ENCODE measurements at regions not wholly inside any gene's neighbourhood (a gene's known extent, or its start where the extent isn't known, plus 50 kb on each side); places are given as distances from the start of the nearest gene placed in this dataset.
"Not testable (repeated sequence)": the region's sequence is repeated elsewhere in the genome, so short reads cannot be mapped to it uniquely, and the experiment has no call there.

DNA sequence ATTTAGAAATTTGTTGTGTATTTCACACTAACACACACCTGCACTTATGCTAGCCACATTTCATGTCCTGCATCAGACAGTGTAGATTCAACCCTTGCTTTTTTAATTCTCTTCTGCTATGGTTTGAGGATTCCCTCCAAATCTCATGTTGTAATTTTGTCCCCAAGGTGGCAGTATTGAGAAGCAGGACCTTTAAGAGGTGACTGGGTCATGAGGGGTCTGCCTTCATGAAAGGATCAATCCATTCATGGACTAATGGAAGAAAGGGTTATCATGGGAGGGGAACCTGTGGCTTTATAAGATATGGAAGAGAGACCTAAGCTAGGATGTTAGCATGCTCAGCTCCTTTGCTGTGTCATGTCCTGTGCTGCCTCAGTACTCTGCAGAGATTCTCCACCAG is 1032.2 kb downstream of the CDH11 start:
- no peak overlapping the region for H3K4me3 ChIP-seq (ENCODE audit: low read length)
- no peaks in the 10 kb centered on the region for H3K36me3 ChIP-seq (ENCODE audit: control insufficient read depth, low read depth, low read length)
- no peaks in the 10 kb centered on the region for H3K27me3 ChIP-seq (ENCODE audit: control insufficient read depth, insufficient read depth, low read length)
- no peak overlapping the region for H3K27ac ChIP-seq (ENCODE audit: low read length)
- peaks cover 8% of the 10 kb centered on the region for H3K4me1 ChIP-seq (ENCODE audit: control insufficient read depth, low read depth, low read length)
- H3K9me3 ChIP-seq (ENCODE audit: control insufficient read depth, low read depth, low read length): no peaks in the 10 kb centered on the region
- no peak overlapping the region for H3K9ac ChIP-seq (ENCODE audit: low read length)

DNA sequence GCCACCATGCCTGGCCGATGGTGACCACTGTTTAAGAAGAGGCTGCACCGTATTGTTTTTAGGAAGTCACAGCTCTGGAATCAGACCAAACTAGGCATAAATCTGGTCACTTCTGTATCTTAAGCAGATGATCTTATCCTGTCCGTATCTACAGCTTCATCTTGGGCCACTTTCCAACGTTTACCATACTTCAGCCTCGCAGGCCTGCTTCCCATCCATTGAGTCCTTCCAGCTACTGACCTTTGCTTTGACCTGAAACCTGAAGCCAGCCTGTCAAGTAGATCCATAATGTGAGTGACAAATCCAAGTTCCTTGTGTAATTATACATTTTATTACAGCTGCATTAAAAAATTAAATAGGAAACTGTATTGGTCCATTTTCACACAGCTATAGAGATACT is 1033.0 kb downstream of the CDH11 start:
- Histone ChIP-seq H3K36me3 (ENCODE audit: control insufficient read depth, low read depth, low read length) (no peaks in the 10 kb centered on the region), H3K4me3 (ENCODE audit: low read length) (no peak overlapping the region), H3K27ac (ENCODE audit: low read length) (no peak overlapping the region), H3K27me3 (ENCODE audit: control insufficient read depth, insufficient read depth, low read length) (no peaks in the 10 kb centered on the region), H3K9me3 (ENCODE audit: control insufficient read depth, low read depth, low read length) (no peaks in the 10 kb centered on the region), H3K9ac (ENCODE audit: low read length) (no peak overlapping the region), H3K4me1 (ENCODE audit: control insufficient read depth, low read depth, low read length) (peaks cover 8% of the 10 kb centered on the region)

DNA sequence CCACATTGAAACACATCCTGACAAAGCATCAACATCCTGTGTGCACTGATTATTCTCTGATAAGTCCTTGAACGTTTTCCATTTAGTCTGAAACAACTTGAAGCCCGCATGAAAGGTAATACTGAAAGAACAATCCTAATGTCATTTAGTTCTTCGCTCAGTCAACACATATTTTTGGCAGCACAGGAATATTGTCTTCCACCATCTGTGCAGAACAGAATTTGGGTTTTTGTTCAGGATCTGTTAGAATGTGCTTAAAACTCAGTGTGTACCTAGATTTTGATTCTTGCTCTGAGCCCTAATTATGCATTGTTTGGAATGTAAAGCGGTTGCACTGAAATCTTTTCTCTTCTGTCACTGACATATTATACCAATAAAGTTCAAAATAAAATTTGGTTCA is 1036.6 kb downstream of the CDH11 start:
- Histone ChIP-seq H3K9me3 (ENCODE audit: control insufficient read depth, low read depth, low read length) (no peaks in the 10 kb centered on the region), H3K27ac (ENCODE audit: low read length) (no peak overlapping the region), H3K9ac (ENCODE audit: low read length) (no peak overlapping the region), H3K36me3 (ENCODE audit: control insufficient read depth, low read depth, low read length) (no peaks in the 10 kb centered on the region), H3K27me3 (ENCODE audit: control insufficient read depth, insufficient read depth, low read length) (no peaks in the 10 kb centered on the region), H3K4me3 (ENCODE audit: low read length) (no peak overlapping the region), H3K4me1 (ENCODE audit: control insufficient read depth, low read depth, low read length) (no peaks in the 10 kb centered on the region)

DNA sequence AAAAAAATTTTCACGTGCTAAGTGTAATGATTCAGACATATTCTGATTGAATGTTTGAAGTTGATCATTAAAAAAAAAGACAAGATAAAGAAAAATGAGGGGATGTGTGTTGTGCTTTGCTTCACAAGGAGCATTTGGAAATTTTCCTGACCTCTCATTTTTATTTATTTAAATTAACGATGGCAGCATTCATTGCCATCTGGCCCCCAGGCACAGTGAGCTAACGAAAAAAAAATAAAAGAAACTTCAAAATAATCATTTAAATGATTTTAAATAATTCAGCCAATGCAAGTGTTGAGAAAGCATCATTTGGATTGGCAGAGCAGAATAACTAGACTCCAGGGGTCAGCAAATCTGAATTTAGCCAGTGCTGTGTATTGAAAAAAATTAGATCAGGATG is 1037.2 kb downstream of the CDH11 start:
- H3K4me3 ChIP-seq (ENCODE audit: low read length): no peak overlapping the region
- H3K9me3 ChIP-seq (ENCODE audit: control insufficient read depth, low read depth, low read length): no peaks in the 10 kb centered on the region
- H3K9ac ChIP-seq (ENCODE audit: low read length): no peak overlapping the region
- H3K27me3 ChIP-seq (ENCODE audit: control insufficient read depth, insufficient read depth, low read length): no peaks in the 10 kb centered on the region
- H3K27ac ChIP-seq (ENCODE audit: low read length): no peak overlapping the region
- H3K36me3 ChIP-seq (ENCODE audit: control insufficient read depth, low read depth, low read length): no peaks in the 10 kb centered on the region
- no peaks in the 10 kb centered on the region for H3K4me1 ChIP-seq (ENCODE audit: control insufficient read depth, low read depth, low read length)

DNA sequence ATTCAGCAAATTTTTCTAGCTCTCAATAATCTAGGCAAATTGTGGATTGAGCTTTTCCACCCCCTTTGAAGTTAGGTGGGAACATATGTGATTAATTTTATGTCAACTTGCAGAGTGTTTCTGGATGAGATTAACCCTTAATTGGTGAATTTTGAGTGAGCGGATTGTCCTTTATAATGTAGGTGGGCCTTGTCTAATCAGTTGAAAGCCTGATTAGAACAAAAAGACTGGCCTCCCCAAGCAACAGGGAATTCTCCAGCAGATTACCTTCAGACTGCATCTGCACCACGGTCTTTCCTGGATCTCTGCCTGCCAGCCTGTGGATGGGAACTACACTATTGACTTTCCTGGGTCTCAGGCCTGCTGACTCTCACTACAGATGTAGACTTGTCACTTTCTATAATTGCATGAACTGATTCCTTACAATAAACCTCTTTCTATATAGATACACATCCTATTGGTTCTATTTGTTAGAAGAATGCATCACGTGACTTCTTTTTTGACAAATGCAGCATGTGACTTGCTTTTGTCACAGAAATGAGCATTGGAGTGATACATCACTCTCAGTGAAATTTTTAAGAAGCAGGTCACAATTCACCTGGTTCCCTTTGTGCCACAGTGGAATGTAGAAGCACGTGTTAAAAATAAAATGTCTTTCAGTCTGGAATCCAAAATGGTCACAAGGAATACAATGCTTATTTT is 1038.3 kb downstream of the CDH11 start:
- H3K9me3 ChIP-seq (ENCODE audit: control insufficient read depth, low read depth, low read length): no peaks in the 10 kb centered on the region
- H3K27ac ChIP-seq (ENCODE audit: low read length): no peak overlapping the region
- H3K9ac ChIP-seq (ENCODE audit: low read length): no peak overlapping the region
- no peaks in the 10 kb centered on the region for H3K27me3 ChIP-seq (ENCODE audit: control insufficient read depth, insufficient read depth, low read length)
- no peaks in the 10 kb centered on the region for H3K4me1 ChIP-seq (ENCODE audit: control insufficient read depth, low read depth, low read length)
- no peaks in the 10 kb centered on the region for H3K36me3 ChIP-seq (ENCODE audit: control insufficient read depth, low read depth, low read length)
- H3K4me3 ChIP-seq (ENCODE audit: low read length): no peak overlapping the region

DNA sequence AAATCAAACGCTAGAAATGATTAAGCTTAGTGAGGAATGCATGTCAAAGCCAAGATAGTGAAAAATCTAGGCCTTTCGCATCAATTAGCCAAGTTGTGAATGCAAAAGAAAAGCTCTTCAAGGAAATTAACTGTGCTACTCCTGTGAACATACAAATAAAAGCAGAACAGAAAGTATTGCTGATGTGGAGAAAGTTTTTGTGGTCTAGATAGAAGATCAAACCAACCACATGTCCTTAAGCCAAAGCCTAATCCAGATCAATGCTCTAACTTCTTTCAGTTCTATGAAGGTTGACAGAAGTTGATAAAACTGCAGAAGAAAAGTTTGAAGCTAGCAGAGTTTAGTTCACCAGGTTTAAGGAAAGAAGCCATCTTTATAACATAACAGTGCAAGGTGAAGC is 1044.6 kb downstream of the CDH11 start:
- Histone ChIP-seq H3K9ac (ENCODE audit: low read length) (no peak overlapping the region), H3K9me3 (ENCODE audit: control insufficient read depth, low read depth, low read length) (no peaks in the 10 kb centered on the region), H3K36me3 (ENCODE audit: control insufficient read depth, low read depth, low read length) (no peaks in the 10 kb centered on the region), H3K27ac (ENCODE audit: low read length) (no peak overlapping the region), H3K4me1 (ENCODE audit: control insufficient read depth, low read depth, low read length) (no peaks in the 10 kb centered on the region), H3K27me3 (ENCODE audit: control insufficient read depth, insufficient read depth, low read length) (no peaks in the 10 kb centered on the region), H3K4me3 (ENCODE audit: low read length) (no peak overlapping the region)

DNA sequence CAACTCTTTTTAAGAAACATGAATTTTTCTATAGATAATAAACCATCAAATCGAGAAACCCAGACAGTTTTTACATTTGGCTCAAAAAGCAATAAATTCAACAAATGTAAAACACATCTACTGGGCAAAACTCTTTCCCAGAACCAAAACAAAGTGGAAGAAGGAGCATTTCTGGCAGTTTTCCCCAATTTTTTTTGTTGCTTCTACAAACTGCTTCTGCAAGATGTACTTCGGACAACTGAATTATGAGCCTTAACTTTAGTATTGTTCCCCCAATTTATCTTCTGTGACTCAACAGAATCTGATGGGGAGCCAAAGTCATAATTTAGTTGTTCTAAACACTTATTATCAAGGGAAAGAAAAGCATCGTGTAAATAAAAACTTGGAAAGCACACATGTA is 1047.2 kb downstream of the CDH11 start:
- Histone ChIP-seq H3K27ac (ENCODE audit: low read length) (no peak overlapping the region), H3K4me3 (ENCODE audit: low read length) (no peak overlapping the region), H3K4me1 (ENCODE audit: control insufficient read depth, low read depth, low read length) (no peaks in the 10 kb centered on the region), H3K9me3 (ENCODE audit: control insufficient read depth, low read depth, low read length) (no peaks in the 10 kb centered on the region), H3K27me3 (ENCODE audit: control insufficient read depth, insufficient read depth, low read length) (no peaks in the 10 kb centered on the region), H3K9ac (ENCODE audit: low read length) (no peak overlapping the region), H3K36me3 (ENCODE audit: control insufficient read depth, low read depth, low read length) (no peaks in the 10 kb centered on the region)

DNA sequence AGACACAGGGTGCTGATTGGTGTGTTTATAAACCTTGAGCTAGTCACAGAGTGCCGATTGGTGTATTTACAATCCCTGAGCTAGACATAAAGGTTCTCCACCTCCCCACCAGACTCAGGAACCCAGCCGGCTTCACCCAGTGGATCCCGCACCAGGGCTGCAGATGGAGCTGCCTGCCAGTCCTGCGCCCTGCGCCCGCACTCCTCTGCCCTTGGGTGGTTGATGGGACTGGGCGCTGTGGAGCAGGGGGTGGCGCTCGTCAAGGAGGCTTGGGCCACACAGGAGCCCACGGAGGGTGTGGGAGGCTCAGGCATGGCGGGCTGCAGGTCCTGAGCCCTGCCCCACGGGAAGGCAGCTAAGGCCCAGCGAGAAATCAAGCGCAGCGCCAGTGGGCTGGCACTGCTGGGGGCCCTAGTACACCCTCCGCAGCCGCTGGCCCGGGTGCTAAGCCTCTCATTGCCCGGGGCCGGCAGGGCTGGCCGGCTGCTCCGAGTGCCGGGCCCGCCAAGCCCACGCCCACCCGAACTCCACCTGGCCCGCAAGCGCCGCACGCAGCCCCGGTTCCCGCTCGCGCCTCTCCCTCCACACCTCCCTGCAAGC is 1049.6 kb downstream of the CDH11 start:
- H3K36me3 ChIP-seq (ENCODE audit: control insufficient read depth, low read depth, low read length): not testable (repeated sequence)

DNA sequence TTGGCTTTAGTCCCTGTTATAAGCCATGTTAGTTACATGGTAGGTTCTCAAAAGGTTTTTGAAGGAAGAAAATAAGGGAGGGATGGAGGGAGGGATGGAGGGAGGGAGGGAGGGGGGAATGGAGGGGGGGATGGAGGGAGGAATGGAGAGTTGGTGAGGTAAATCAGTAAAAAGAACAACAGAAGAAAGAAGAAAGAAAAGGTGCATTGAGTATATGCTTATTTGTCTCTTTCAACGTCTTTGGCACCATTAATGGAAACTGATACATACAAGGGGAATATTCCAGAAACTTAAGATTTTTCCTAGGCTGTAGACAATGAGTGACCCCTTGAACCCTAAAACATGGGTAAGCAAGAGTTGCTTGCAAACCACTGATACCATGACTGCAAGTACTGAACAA is 1056.3 kb downstream of the CDH11 start:
- H3K9ac ChIP-seq (ENCODE audit: low read length): no peak overlapping the region
- no peak overlapping the region for H3K27ac ChIP-seq (ENCODE audit: low read length)
- H3K36me3 ChIP-seq (ENCODE audit: control insufficient read depth, low read depth, low read length): no peaks in the 10 kb centered on the region
- no peaks in the 10 kb centered on the region for H3K27me3 ChIP-seq (ENCODE audit: control insufficient read depth, insufficient read depth, low read length)
- H3K9me3 ChIP-seq (ENCODE audit: control insufficient read depth, low read depth, low read length): no peaks in the 10 kb centered on the region
- no peaks in the 10 kb centered on the region for H3K4me1 ChIP-seq (ENCODE audit: control insufficient read depth, low read depth, low read length)
- H3K4me3 ChIP-seq (ENCODE audit: low read length): no peak overlapping the region

More for the DNA sequence above, 1049.6 kb downstream of the CDH11 start:
- H3K4me3 ChIP-seq (ENCODE audit: low read length); H3K27me3 ChIP-seq (ENCODE audit: control insufficient read depth, insufficient read depth, low read length); H3K27ac ChIP-seq (ENCODE audit: low read length); H3K9ac ChIP-seq (ENCODE audit: low read length); H3K9me3 ChIP-seq (ENCODE audit: control insufficient read depth, low read depth, low read length); H3K4me1 ChIP-seq (ENCODE audit: control insufficient read depth, low read depth, low read length): not testable (repeated sequence)

DNA sequence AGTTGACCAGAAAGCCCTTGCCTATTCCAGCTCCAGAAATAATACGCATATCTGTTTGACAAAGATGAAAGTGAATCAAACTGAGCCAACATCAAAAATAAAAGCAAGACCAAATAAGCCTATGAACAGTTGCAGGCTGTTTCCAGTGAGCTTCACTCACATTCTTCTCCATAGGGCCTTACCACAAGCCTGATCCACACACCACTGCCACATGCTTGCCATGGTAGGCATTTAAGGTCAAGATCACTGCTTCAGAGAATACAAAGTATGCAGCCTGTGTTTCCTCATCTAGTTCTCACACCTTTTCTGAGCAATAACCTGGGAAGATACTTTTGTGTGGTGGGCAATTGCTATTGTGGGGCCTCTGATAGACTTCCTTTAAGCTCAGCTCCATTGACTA is 1060.2 kb downstream of the CDH11 start:
- Histone ChIP-seq H3K36me3 (ENCODE audit: control insufficient read depth, low read depth, low read length) (no peaks in the 10 kb centered on the region), H3K4me1 (ENCODE audit: control insufficient read depth, low read depth, low read length) (no peaks in the 10 kb centered on the region), H3K27ac (ENCODE audit: low read length) (no peak overlapping the region), H3K9me3 (ENCODE audit: control insufficient read depth, low read depth, low read length) (no peaks in the 10 kb centered on the region), H3K9ac (ENCODE audit: low read length) (no peak overlapping the region), H3K27me3 (ENCODE audit: control insufficient read depth, insufficient read depth, low read length) (no peaks in the 10 kb centered on the region), H3K4me3 (ENCODE audit: low read length) (no peak overlapping the region)

DNA sequence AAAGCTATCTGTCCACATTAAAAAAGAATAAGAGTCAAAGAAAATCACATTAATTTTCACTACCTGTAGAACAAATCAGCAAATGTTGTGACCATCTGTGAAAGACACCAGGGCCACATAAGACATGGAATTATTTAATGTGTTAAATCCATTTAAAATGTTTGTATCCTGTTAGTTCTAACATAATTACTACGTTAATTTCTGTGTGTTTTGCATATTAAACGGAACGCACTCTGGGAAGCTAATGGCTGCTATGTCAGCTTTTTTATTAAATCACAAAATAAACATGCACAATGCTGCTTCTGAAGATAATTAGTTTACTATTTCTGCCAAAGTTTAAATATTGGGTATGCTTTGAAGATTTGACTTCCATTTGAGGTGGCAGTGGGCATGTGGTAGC is 1061.2 kb downstream of the CDH11 start:
- Histone ChIP-seq H3K4me3 (ENCODE audit: low read length) (no peak overlapping the region), H3K9me3 (ENCODE audit: control insufficient read depth, low read depth, low read length) (no peaks in the 10 kb centered on the region), H3K36me3 (ENCODE audit: control insufficient read depth, low read depth, low read length) (no peaks in the 10 kb centered on the region), H3K4me1 (ENCODE audit: control insufficient read depth, low read depth, low read length) (no peaks in the 10 kb centered on the region), H3K27me3 (ENCODE audit: control insufficient read depth, insufficient read depth, low read length) (no peaks in the 10 kb centered on the region), H3K27ac (ENCODE audit: low read length) (no peak overlapping the region), H3K9ac (ENCODE audit: low read length) (no peak overlapping the region)

DNA sequence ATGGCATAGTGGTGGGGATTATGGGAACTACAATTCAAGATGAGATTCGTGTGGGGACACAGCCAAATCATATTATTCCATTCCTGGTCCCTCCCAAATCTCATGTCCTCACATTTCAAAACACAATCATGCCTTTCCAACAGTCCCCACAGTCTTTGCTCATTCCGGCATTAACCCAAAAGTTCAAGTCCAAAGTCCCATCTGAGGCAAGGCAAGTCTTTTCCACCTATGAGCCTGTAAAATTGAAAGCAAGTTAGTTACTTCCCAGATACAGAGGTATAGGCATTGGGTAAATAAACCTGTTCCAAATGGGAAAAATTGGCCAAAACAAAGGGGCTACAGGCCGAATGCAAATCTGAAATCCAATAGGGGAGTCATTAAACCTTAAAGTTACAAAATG is 1063.2 kb downstream of the CDH11 start:
- Histone ChIP-seq H3K36me3 (ENCODE audit: control insufficient read depth, low read depth, low read length) (no peaks in the 10 kb centered on the region), H3K27ac (ENCODE audit: low read length) (no peak overlapping the region), H3K9ac (ENCODE audit: low read length) (no peak overlapping the region), H3K4me3 (ENCODE audit: low read length) (no peak overlapping the region), H3K27me3 (ENCODE audit: control insufficient read depth, insufficient read depth, low read length) (no peaks in the 10 kb centered on the region), H3K4me1 (ENCODE audit: control insufficient read depth, low read depth, low read length) (no peaks in the 10 kb centered on the region), H3K9me3 (ENCODE audit: control insufficient read depth, low read depth, low read length) (no peaks in the 10 kb centered on the region)
